SK-MEL-5 (cell line): ENCODE measurements at regions not wholly inside any gene's neighbourhood (a gene's known extent, or its start where the extent isn't known, plus 50 kb on each side); places are given as distances from the start of the nearest gene placed in this dataset.
A peak's percentile ranks its signal among the peaks of the same experiment; 100 is the strongest.

Experiments
- DNase-seq: peaks from one replicate; pipeline ENCODE4 v3.0.0-alpha.2; 2016; ENCODE audit warnings: low read depth, low spot score
- in situ Hi-C: cut with HindIII; loops from 2 replicates; pipeline ENCODE4 v1.10.0; 2016; ENCODE audit warnings: low sequenced_read_pairs, high pct_unique_total_duplicates, low pct_unique_long_range_greater_than_20kb

DNA sequence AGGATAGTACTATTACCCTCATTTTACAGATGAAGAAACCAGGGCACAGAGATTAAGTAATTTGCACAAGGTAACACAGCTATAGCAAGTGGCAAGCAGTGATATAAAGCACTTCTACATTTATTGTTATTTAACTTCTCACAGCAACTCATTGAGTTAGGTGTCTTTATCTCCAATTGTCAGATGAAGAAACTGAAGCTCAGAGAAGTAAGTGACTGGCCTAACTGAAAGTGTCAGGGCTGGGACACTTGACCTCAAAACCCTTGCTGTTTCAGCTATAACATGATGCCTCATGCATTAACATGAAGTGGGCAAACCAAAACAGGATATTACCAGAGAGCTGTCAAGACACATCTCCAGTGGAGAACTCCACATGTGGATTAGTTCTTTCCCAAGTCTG is 65.8 kb upstream of the LEKR1 start:
- in situ Hi-C loops, result no loop called here
- DNase-seq, result no peak

DNA sequence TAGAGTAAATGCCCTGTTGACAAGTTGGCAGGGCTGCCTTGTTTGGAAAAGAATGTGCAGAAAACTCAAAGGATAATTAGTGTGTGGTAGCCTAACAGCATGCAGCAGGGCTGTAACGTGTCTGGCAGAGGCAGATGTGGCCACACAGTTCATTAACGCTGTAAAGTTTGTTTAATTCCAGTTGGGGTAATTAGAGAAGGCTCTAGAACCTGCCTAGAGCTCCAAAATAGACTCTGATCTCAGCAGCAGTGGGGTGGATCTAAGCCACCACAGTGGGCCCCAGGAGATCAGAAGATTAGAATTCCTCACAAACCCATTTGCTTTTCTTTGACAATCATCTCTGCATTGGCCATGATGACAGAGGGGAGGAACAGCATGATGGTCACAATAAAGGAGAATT is 65.1 kb upstream of the LEKR1 start:
- in situ Hi-C loops, result no loop called here
- no peak for DNase-seq

DNA sequence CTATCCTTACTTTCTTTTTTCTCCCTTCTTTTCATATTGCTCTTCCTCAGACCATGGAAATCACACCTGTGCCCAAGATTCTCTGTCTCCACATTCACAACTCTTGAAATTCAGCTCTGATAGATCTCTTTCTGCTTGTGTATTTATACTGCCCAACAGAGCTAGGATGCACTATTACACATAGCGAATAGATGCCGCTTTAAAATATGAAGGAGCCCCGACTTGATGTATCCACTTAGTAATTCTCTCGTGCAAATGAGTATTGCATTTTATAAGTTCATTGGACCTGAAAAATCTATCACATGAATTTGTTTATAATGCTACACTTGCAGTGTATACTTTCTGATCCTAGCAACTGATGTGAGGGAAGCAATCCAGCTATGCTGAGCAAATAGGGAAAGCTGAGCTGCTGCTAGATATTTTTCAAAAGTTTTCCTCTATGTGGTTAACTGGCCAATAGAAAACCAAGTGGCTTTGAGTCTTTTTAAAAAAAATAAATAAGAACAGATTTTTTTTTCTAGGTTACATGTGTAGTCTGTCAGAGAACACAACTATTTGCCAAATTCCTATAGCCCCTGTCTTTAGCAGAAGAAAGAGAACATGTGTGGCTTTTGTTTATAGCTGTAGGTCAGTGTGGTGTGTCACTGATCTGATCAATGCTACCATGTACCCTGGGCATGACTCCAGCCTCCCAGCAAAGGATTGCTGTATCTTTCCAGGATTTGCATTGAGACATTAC is 64.3 kb upstream of the LEKR1 start:
- in situ Hi-C loops, result no loop called here
- no peak for DNase-seq

DNA sequence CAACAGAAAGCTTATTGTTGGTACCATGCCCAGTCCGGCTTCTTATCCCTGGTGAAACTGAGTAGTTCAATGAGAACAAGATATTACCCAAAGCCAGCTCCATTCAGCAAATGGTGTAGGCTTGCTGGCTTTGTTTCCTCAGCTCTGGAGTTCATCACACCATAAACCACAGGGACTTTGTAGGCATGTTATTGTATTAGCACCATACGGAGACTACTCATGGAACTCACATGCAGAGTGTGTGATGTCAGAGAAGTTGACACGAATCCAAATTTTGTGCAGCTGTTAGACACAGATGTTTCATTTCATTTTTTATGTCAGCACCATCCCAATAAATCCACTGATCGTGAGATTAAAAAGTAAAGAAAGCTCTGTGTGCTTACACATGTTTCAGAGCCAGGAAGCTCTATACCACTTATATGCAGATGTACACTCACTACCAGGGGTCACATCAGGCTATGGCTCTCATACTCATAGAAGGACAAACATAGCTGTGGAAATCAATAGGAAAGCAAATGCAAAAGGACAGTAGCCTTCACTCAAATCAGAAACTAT is 63.4 kb upstream of the LEKR1 start:
- DNase-seq, result peak; percentile 68
- in situ Hi-C loops, result no loop called here

DNA sequence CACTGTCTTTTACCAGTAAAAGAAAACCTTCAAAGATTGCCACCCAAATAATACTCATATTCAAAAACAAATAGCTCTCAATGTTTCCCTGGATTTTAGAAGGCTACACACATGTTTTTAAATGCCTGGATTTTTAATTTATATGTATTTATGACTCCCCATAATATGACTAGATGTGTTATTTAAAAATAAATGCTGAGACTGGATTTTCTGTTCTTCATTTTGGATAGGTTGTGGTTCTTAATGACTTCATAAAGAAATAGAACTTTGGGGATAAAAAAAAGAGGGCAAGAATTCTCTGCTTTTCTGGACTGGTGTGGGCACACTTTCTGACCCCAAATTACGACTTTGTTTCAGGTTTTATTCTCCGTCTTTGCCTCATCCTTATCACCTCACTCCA is 62.8 kb upstream of the LEKR1 start:
- in situ Hi-C loops, result no loop called here
- no peak for DNase-seq

DNA sequence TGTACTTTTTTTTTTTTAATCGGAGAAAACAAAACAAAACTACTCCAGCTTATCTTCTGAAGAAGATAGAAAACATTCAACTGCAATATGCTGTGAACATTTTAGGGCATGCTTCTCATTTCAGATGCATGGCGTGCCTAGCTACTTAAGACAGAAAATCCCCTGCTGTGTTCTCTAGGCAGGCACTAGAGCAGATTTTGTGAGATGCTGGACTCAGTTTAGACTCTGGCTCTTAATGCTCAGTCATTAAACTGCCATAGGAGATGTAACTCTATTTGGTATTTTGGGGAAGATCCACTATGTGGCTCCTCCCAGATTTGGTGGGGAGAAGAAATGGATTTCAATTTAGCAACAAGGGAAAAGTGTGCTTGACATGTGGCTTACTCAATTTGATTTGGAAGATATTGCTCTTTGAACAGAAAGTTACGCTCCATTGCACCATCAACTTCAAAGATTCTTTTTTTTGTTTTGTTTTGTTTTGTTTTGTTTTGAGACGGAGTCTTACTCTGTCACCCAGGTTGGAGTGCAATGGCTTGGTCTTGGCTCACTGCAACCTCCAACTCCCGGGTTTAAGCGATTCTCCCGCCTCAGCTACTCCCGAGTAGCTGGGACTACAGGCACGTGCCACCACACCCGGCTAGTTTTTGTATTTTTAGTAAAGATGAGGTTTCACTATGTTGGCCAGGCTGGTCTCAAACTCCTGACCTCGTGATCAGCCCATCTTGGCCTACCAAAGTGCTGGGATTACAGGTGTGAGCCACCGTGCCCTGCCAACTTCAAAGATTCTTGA is 62.0 kb upstream of the LEKR1 start:
- DNase-seq, result no peak

DNA sequence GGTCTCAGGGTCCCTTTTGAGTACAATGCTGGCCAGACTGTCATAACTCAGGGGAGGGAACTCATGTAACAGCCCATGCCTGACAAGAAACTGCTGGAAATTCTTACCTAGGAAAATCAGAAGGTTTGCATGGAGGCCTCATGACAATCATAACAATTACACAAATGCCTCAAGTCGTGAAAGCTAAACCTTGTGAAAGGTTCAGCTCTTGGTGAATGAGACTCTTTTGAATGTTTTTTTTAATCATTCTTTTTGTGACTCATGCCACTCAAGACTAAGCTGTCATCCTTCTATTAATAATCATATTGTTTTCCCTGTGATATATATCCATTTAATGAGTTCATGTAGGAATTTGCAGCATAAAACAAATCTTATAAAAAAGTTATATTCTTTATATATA is 61.4 kb upstream of the LEKR1 start:
- in situ Hi-C loops, result no loop called here

More for the DNA sequence above, 62.0 kb upstream of the LEKR1 start:
- in situ Hi-C loops, result no loop called here

GRCh38 chr3:156768390-156768789 is 57.8 kb upstream of the LEKR1 start:
- in situ Hi-C loops, result no loop called here
- no peak for DNase-seq

More for the DNA sequence above, 61.4 kb upstream of the LEKR1 start:
- peak; percentile 52 for DNase-seq

DNA sequence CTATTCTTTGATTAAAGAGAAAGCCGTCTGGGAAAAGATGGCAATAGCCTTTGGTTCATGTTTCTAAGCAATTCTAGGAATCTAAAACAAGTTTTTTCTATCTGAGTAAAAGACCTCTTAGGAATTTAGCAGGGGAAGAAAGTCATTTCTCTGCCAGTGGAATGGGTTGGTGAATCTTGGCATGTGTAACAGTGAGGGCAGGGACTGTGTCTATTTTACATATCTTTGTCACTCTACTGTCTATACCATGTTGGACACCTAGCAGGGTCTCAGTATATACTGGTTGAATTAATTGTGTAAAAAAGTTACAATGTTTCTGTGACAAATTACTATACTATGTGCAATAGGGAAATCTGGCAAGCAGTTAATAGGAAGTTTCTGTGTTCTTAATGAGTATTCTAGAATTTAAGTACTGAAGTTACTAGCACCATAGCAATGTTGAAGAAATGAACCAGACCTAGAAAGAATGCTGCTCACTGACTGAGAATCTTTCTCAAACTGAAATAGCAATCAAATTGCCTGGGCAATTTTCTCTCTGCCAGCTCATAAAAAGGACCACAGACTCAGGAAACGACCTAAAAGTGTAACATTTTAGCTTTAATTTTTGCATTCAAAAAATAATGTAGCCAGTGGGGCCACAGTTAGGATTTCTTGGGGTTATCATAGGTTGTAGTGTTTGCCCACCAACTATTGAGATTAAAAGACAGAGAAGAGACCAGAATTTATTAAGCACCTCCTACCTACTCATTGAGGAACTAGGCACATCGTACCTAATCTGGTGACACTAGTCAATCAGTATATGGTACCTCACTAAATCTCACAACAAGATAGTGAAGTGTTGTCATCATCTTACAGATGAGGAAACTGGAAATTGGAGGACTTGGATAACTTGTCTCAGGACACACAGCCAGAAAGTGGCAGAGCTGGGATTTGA is 56.2 kb upstream of the LEKR1 start:
- in situ Hi-C loops, result no loop called here
- no peak for DNase-seq

- DNase-seq, result no peak
- in situ Hi-C loops, result no loop called here
These were observed 55.3 kb upstream of the LEKR1 start for GRCh38 chr3:156770699-156771414.

GRCh38 chr3:156772588-156773206 is 53.5 kb upstream of the LEKR1 start:
- DNase-seq, result no peak
- in situ Hi-C loops, result no loop called here

DNA sequence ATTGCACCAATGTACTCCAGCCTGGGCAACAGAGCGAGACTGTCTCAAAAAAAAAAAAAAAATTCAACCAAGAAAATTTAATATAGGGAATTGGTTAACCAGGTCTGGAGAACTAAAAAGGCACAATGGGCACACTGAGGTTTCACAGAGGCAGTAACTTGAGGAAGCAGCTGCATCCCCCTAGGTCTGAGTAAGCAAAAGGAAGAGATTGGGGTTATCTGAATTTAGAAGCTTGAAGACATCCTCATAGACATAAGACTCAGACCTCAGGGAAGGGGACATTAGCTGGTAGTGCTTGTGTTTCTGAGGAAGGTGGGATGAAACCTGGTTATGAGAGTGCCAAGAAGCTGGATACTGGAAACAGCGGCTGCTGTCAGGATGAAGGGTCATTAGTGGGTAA is 50.1 kb upstream of the LEKR1 start:
- no peak for DNase-seq
- in situ Hi-C loops, result no loop called here
